HG02981 (cell line): ENCODE measurements at regions not wholly inside any gene's neighbourhood (a gene's known extent, or its start where the extent isn't known, plus 50 kb on each side); places are given as distances from the start of the nearest gene placed in this dataset.

ENCODE experiments used
- ATAC-seq: cut with Tn5 transposase; IDR thresholded peaks from one replicate; pipeline ENCODE4 v1.9.1; 2021; ENCODE audit warnings: mild to moderate bottlenecking, moderate library complexity; ENCODE audit not compliant: unreplicated experiment

GRCh38 chr4:36921476-36922216 is 322.9 kb upstream of the NWD2 start:
- ATAC-seq, result no peak

GRCh38 chr4:36930562-36931111 is 313.9 kb upstream of the NWD2 start:
- no peak for ATAC-seq

- no peak for ATAC-seq
Measured at GRCh38 chr4:36944232-36944631, 300.3 kb upstream of the NWD2 start.

GRCh38 chr4:36961420-36961819 is 283.1 kb upstream of the NWD2 start:
- ATAC-seq, result no peak

- no peak for ATAC-seq
Measured at GRCh38 chr4:36966756-36967460, 277.6 kb upstream of the NWD2 start.

DNA sequence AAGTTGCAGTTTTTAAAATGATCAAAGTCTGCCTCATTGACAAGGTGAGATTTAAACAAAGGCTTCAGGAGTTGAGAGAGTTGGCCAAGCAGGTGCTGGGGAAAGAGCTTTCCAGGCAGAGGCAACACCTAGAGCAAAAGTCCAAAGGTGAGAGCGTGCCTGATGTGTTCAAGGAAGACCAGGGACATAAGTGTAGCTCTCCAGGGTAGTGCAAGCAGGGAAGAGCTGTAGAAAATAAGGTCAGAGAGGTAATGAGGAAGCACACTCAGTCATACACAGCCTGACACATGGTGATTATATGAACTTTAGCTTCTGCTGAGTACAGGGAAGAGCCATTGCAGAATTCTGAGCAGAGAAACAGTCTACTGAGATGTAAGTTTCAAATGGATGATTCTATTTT is 265.0 kb upstream of the NWD2 start:
- no peak for ATAC-seq

GRCh38 chr4:36990128-36990872 is 254.2 kb upstream of the NWD2 start:
- ATAC-seq, result peak; percentile 64

- ATAC-seq, result no peak
Measured at GRCh38 chr4:36997727-36998126, 246.8 kb upstream of the NWD2 start.

DNA sequence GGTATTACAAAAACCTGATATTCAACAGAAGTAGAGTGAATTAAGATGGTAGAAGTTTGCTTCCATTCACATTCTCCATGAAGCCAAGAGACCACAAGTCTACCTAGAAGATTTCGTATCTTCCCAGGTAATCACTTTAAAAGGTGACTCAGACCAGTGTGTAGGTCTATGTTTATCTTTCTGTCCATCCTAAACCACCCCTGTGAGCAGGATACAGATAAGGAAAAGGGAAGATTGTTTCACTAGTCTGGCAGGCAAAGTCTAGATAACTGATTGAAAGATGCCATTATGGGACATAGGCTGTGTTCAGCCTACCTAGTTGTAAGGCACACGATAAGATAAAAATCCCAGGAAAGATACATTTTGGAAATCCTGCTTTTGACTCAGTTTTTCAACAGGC is 244.3 kb upstream of the NWD2 start:
- ATAC-seq, result no peak

DNA sequence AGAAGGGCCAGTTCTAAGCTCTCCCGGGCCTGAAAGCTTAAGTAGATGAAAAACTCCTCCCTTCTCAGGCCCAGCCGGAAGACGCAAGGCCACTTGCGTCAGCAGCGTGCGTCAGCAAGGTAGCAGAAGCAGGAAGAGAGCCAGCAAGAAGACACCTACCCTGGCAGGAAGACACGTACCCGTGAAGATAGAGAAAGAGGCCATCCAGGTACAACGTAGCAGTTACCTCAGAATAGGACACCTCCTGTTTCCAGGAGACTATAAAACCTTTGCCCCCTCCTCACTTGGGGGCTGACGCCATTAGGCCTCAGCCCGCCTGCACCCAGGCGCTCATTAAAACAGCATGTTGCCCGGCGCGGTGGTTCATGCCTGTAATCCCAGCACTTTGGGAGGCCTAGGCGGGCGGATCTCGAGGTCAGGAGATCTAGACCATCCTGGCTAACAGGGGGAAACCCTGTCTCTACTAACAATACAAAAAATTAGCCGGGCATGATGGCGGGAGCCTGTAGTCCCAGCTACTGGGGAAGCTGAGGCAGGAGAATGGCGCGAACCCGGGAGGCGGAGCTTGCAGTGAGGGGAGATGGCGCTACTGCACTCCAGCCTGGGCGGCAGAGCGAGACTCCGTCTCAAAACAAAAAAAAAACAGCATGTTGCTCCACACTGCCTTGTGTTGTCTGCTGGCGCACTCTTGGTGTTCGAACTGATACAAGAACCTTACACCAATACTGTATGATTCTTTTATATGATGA is 242.7 kb upstream of the NWD2 start:
- no peak for ATAC-seq

- no peak for ATAC-seq
Measured at GRCh38 chr4:37002625-37003024, 241.9 kb upstream of the NWD2 start.

GRCh38 chr4:37008199-37008598 is 236.3 kb upstream of the NWD2 start:
- ATAC-seq, result no peak

DNA sequence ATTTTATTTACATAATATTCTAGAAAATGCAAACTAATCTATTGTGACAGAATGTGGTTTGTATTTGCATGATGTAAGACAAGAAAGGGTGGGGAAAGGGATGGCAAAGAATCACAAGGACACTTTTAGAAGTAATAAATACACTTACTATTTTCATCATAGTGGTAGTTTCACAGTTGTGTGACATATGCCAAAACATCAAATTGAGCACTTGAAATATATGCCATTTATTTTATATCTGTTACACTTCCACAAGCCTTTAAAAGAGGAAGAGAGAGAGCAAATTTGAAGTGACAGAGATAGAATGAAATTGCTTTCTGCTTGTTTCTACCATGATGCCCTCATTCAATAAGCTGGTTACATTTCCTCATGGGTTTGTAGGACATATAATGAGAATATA is 230.0 kb upstream of the NWD2 start:
- ATAC-seq, result no peak

DNA sequence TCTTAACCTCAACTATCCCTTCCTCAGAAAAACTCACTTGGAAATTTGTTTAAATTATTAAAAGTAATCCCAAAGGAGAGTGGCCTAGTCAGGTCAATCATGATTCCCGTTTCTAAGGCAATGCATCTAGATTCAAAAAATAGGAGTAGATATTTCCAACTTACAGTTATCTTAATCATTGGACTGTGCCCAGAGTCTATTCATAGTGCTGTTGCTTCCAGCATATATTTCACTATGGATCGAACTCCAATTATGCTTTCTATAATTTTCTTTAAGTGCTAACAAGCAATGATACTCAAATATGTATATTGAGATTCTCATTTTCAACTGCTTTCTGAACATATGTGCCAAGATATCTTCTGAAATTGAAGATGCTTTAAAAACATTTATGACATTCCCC is 229.2 kb upstream of the NWD2 start:
- ATAC-seq, result no peak

DNA sequence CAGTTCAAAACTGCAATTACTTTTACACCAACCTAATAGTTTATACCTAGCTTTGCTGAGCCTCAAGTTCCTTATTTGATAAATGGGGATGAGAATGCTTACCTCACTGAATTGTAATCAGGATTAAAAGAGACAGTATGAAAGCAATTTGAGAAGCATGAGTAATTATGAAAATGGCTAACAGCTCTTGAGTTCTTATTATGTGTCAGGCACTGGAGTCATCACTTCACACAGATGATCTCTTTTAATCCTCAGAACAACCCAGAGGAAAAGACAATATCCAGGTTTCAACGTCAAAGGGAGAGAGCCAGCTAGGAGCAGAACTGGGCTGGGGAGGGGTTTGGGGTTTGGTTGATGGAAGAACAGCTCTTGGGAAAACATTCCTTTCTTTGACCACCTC is 221.0 kb upstream of the NWD2 start:
- no peak for ATAC-seq

- no peak for ATAC-seq
Measured at GRCh38 chr4:37023996-37024395, 220.5 kb upstream of the NWD2 start.

DNA sequence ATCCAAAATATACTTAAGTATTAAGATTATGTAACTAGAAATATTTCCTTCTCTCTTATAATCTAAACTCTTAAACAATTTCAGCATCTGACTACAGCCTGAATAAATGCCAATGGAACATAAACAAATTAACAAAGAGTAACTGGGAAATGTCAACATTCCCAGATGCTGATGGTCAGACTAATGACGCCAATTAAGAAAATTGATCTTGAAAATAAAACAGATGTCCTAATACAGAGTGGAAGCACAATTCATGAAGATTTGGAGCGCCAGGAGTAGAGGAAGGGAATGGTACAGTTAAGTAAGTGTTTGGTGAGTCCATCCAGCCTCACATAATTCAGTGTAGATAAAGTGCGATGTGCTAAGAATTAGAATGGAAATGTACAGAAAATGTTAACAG is 203.7 kb upstream of the NWD2 start:
- ATAC-seq, result no peak

- ATAC-seq, result no peak
Measured at GRCh38 chr4:37043342-37043741, 201.2 kb upstream of the NWD2 start.

DNA sequence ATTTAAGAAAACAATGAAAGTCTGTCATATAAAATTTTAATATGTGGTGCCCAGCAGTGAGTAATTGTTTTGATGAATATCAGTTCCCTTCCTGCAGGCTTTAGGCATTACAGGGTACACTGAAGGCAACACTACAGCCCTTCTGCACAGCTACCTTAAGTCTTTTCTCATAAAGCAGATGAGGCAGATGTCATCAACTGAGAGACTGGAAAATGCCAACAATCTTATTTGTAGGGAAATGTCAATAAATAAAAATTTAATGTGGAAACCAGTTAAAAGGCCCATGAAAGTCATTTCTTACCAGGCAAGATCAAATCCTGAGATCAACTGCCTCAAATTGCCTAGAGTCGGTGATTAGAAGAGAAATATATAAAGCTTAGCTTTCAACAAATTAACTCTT is 193.4 kb upstream of the NWD2 start:
- ATAC-seq, result no peak

DNA sequence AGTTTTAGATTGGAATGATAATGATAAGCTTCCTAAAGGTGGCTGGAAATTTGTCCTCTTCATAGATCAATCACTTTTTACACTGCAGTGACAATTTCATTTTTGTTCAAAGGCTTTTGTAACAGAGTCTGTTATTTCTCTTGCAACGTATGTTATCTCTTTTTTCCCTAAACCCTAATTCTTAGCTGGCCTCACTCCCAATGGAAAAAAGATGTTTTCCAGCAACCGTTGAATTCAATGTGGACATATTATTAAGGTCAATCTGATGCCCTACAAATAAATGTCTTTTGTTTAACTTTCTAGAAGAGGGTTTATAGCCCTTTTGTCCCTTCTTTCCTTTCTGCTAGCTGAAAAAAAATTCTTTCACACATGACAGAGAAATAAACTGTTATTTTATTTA is 192.7 kb upstream of the NWD2 start:
- ATAC-seq, result no peak

GRCh38 chr4:37054531-37055077 is 189.9 kb upstream of the NWD2 start:
- no peak for ATAC-seq
